ENCODE measurements at regions not wholly inside any gene's neighbourhood (a gene's known extent, or its start where the extent isn't known, plus 50 kb on each side); places are given as distances from the start of the nearest gene placed in this dataset.

- Histone ChIP-seq H3K27ac (peak overlapping the region; percentile 22 to 89 (median 66)), H3K4me3 (peak overlapping the region in 2 of 7 experiments; percentile 15 to 22)
These were observed 55.2 kb downstream of the FOS start for GRCh38 chr14:75333606-75334548.

GRCh38 chr14:75334549-75335051 is 56.0 kb downstream of the FOS start:
- Histone ChIP-seq H3K27ac (peak overlapping the region in 15 of 21 experiments; percentile 43 to 89 (median 72)), H3K4me3 (peak overlapping the region in 2 of 7 experiments; percentile 15 to 22)

- H3K4me3 ChIP-seq, result no peak overlapping the region
- peak overlapping the region in 3 of 21 experiments; percentile 26 to 89 (median 79) for H3K27ac ChIP-seq
These were observed 56.9 kb downstream of the FOS start for GRCh38 chr14:75335571-75335970.

GRCh38 chr14:75338398-75338797 is 59.8 kb downstream of the FOS start:
- H3K27ac ChIP-seq, result peak overlapping the region in 5 of 21 experiments; percentile 17 to 80 (median 45)

DNA sequence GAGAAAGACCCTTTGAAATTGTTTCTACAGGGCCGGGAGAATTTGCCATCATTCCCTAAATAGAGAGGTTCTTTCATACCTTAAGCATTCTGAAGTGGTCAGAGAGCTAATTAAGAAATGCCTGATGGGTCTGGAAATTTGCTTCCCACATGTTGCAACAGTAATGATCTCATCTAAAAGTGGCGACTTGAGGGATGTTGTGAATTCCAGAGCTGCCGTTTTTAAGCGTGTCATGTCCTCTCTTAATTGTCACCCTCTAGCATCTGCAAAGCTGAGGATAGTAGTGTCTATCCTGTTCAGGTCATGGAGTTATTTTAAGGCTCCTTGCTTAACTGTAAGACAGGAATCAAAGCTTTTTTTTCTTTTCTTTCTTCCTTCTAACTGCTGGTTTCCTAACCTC is 60.4 kb downstream of the FOS start:
- Histone ChIP-seq H3K27ac (peak overlapping the region in 3 of 21 experiments; percentile 45 to 80 (median 58)), H3K4me3 (no peak overlapping the region)

More at GRCh38 chr14:75338398-75338797, 59.8 kb downstream of the FOS start:
- H3K4me3 ChIP-seq, result no peak overlapping the region

DNA sequence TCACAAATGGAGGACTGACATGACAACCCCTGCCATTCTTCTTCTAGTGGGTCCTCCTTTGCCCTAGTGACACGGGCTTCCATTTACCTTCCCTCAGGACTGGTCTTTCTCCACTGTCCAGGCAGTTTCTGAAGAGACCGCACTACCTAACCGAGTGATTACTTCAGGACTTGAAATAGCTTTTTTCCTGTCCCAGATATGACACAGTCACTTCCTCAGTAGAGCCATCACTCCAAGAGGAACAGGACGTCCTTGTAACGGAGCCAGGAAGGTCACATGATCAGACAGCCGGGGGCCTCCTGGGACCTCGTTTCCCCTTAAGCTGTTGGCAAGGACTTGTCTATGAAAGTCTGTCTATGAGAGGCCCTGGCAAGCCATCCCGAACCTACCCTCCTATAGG is 62.3 kb downstream of the FOS start:
- peak overlapping the region in 14 of 21 experiments; percentile 8 to 80 (median 59) for H3K27ac ChIP-seq
- no peak overlapping the region for H3K4me3 ChIP-seq

DNA sequence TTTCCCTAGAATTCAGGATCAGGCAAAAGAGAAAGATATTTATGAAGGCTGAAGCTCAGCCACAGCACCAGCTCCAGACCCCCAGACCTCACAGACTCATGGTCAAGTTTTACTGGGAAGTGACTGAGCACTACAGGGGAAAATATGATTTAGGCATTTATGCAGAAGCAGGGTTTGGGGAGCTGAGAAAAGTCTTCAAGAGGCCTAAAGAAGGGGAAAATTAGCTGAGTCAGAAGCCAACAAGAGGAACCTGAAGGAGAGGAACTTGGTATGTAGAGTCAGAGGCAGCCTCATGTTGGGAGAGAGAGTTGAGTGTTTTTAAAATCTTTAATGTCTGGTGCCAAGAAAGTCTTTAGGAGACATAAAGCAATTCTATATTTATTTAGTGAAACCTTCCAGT is 63.0 kb downstream of the FOS start:
- Histone ChIP-seq H3K4me3 (no peak overlapping the region), H3K27ac (peak overlapping the region in 14 of 21 experiments; percentile 10 to 80 (median 58))

DNA sequence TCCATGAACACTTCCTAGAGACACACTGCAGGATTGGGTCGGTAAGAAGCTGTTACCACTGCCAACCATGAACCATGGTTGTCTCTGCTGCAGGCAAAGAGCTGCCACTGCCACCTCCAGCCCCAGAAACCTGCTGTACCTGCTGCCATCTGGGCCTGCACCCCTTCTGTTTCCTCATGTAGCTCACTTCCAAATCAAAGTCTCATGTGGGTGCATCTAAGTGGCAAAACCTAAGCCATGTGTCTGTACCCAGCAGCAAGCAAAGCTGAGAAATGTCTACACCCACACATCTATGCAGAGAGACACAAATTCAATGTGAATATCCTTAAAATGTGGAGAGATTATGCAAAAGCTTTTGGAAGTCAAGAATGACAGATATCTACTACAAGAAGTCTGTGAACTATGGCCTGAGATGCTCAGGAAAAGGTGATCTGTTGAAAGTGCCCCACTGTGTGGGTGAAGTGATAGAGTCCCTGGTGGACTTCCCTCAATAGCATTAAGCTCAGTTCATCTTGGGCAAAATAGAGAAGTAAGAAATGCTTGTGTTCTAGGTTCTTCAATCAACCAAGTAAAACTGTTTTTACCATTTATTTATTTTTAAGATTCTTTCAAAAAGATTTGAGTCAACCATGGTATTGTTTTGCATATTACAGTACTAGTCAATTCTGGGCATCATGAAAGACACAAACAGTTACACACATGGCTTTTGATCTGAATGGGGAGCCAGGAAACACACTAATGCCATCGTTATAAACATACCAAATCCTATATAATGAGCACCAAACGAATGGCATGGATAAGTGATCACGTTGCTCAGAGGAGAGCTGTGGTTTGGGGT is 64.4 kb downstream of the FOS start:
- peak overlapping the region in 2 of 21 experiments; percentile 1 to 80 for H3K27ac ChIP-seq
- no peak overlapping the region for H3K4me3 ChIP-seq

- no peak overlapping the region for H3K4me3 ChIP-seq
- H3K27ac ChIP-seq, result peak overlapping the region in 1 of 21 experiments; percentile 33
These were observed 65.3 kb downstream of the FOS start for GRCh38 chr14:75343911-75344310.

GRCh38 chr14:75344411-75344810 is 65.8 kb downstream of the FOS start:
- Histone ChIP-seq H3K27ac (no peak overlapping the region), H3K4me3 (no peak overlapping the region)

DNA sequence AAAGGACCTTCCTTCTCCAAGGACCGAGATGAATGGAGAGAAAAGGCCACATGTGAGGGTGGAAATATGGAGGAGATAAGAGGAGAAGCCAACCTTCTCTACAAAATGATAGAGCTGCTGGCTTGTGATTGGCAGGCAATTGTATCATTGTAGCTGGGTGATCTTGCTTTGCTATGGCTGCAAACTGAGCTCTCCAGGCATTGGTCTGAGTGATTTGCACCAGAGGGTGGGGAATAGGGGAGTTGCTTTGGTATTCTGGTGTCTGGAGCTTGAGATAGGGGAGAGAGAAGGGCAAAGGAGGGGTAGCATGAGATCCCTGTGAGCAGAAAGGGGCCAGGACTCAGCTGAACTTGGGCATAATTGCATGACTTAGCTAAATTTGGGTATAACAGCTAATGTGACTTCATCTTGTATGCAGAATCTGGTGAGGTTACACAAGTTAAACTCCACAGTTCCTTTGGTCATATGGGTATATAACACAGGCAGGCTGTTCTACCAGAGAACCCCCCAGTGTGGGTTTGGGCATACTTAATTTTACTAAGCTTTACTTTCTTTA is 72.0 kb downstream of the FOS start:
- Histone ChIP-seq H3K4me3 (no peak overlapping the region), H3K27ac (no peak overlapping the region)

GRCh38 chr14:75359098-75359497 is 68.7 kb upstream of the JDP2 start:
- H3K4me3 ChIP-seq, result no peak overlapping the region
- no peak overlapping the region for H3K27ac ChIP-seq

- H3K4me3 ChIP-seq, result no peak overlapping the region
- H3K27ac ChIP-seq, result no peak overlapping the region
These were observed 66.8 kb upstream of the JDP2 start for GRCh38 chr14:75361041-75361440.

DNA sequence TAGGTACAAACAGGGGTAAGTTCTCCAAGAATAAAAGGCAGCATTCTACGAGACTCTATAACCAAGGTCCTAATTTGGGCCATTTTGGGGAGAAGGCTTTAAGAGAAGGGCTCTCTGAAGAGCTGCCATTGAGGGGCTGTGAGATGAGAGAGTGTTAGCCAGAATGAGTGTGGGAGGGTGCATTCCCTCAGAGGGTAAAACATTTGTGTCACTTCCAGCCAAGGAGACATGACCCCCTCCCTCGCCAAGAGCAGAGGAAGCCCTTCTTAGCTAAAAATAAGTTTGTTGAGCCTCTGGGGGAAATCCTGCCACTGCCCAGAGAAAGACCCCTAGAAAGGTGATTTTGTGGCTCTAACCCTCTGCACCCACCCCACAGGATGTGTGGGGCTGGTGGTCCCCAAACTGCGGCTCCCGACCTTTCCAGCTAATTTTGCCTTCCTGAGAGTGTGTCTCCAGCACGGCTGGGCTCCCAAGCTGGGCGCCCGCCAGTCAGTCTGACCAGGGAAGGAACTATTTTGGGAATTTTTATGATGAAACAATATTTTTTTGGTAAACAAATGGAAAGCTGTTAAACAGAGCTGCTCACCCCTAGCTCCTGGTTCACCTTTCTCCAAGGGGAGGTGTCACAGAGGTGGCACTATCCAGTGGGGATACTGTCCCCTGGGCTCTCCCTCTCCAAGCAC is 65.9 kb upstream of the JDP2 start:
- Histone ChIP-seq H3K4me3 (no peak overlapping the region), H3K27ac (peak overlapping the region in 2 of 21 experiments; percentile 13 to 17)

DNA sequence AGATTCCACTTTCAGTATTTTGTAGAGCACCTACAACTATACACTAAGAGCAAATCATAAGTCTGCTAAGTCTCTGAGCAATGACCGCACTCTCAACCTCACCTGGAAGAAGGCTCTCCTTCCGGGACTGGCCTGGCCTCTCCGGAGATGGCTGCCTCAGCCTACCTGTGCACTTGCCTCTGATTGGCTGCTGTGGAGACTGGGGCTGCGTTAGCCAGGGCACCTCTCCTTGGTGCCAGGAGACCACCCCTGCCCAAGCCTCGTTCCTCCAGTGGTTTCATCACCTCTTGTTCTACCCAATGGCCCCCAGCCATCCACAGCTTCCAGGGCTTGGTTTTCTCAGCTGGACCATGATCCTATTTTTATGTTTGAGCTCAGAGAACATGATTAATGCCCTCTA is 64.7 kb upstream of the JDP2 start:
- no peak overlapping the region for H3K4me3 ChIP-seq
- H3K27ac ChIP-seq, result peak overlapping the region in 6 of 21 experiments; percentile 13 to 51 (median 44)

- peak overlapping the region in 6 of 21 experiments; percentile 5 to 38 (median 20) for H3K27ac ChIP-seq
- no peak overlapping the region for H3K4me3 ChIP-seq
These were observed 64.1 kb upstream of the JDP2 start for GRCh38 chr14:75363570-75364227.

- Histone ChIP-seq H3K27ac (no peak overlapping the region), H3K4me3 (no peak overlapping the region)
These were observed 62.7 kb upstream of the JDP2 start for GRCh38 chr14:75365116-75365515.

DNA sequence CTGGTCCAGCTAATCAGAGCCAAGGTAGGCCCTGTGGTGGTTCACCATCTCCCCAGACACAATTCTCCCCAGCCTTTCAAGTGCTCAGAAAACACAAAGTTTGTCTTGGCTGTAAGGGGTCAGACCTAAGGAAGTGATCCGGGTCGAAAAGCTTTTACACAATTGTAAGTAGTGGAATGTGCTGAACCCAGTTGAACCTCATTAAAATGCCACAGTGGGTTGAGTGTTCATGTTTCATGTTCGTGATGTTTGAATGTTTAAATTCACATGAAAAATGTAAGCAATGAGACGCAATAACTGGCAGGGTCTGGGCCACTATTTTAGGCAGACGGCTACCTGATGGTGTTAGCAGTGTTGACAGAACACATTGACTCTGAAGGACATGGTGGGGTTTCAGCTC is 60.9 kb upstream of the JDP2 start:
- Histone ChIP-seq H3K27ac (no peak overlapping the region), H3K4me3 (no peak overlapping the region)

DNA sequence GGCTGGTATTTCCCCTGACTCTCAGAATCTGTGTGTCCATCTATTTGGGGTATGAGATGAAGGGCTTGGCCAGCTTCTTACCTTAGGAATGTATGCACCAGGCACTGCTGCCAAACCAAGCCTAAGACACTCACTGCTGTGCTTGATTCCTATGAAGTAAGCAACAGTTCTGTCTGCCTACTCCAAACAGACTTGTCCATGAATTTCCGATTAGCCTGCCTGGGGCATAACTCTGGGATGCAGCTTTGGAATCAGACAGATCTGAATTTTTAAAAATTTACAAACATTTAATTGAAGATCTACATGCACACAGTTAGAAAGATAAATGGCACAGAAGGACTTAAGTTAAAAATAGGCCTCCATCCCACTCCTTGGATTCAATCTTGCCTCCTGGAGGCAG is 59.5 kb upstream of the JDP2 start:
- no peak overlapping the region for H3K27ac ChIP-seq

More for the DNA sequence above, 59.5 kb upstream of the JDP2 start:
- H3K4me3 ChIP-seq, result no peak overlapping the region
